Upper lobe of left lung (tissue), 6 donors: ENCODE measurements at regions not wholly inside any gene's neighbourhood (a gene's known extent, or its start where the extent isn't known, plus 50 kb on each side); places are given as distances from the start of the nearest gene placed in this dataset.

Experiments
- ATAC-seq, 2 donors: fragments of 200-7000 bp; cut with Tn5 transposase; one replicate each; pipeline ENCODE4 v1.9.1; 2022; ENCODE audit warnings: mild to moderate bottlenecking in 2 of 2, moderate library complexity in 2 of 2; ENCODE audit not compliant: low FRiP score in 2 of 2
- DNase-seq, 2 donors: peaks; one replicate each; pipeline ENCODE4 v3.0.0-alpha.2; 2019 to 2020
- H3K27ac ChIP-seq, 4 donors: fragments of 200-600 bp; sonication (generic); one replicate each; pipeline ENCODE4 v1.5.1; 2016 to 2019
- H3K27me3 ChIP-seq, 4 donors: fragments of 200-600 bp; sonication (generic); one replicate each; pipeline ENCODE4 v1.5.1; 2017 to 2019
- H3K36me3 ChIP-seq, 4 donors: fragments of 200-600 bp; sonication (generic); one replicate each; pipeline ENCODE4 v1.5.1; 2016 to 2019
- H3K4me1 ChIP-seq, 4 donors: fragments of 200-600 bp; sonication (generic); one replicate each; pipeline ENCODE4 v1.5.1; 2018 to 2019
- H3K4me3 ChIP-seq, 4 donors: fragments of 200-600 bp; sonication (generic); one replicate each; pipeline ENCODE4 v1.5.1; 2017 to 2019; ENCODE audit warnings: mild to moderate bottlenecking in 2 of 4, moderate library complexity in 1 of 4
- H3K9me3 ChIP-seq, 4 donors: fragments of 200-600 bp; sonication (generic); one replicate each; pipeline ENCODE4 v1.5.1; 2018 to 2019
- EP300 ChIP-seq, 4 donors: sonication (generic); formaldehyde crosslinking; IDR thresholded peaks; one replicate each; pipeline ENCODE4 v1.5.1; 2017; ENCODE audit warnings: antibody characterized with exemption in 4 of 4, control low read depth in 2 of 4
- POLR2A ChIP-seq, 4 donors: fragments of 450-650 bp; IDR thresholded peaks; one replicate each; pipeline ENCODE4 v1.5.1; 2016 to 2017; ENCODE audit warnings: antibody characterized with exemption in 4 of 4, mild to moderate bottlenecking in 2 of 4
- POLR2AphosphoS5 ChIP-seq, 2 donors: sonication (generic); formaldehyde crosslinking; IDR thresholded peaks; one replicate each; pipeline ENCODE4 v1.5.1; 2017; ENCODE audit warnings: antibody characterized with exemption in 2 of 2
- WGBS, 2 donors: methylation state at CpG; one replicate each; pipeline ENCODE4 v1.1.5; 2017 to 2018; 5-methylcytosine and 5-hydroxymethylcytosine counted together
- TF ChIP-seq, protein P1 (sequence below), 6 experiments: fragments of 450-650 bp in 4 of 6; fragments of 200-600 bp in 2 of 6; sonication (generic) in 2 of 6; IDR thresholded peaks; one replicate each; pipeline ENCODE4 v1.5.1; 2016 to 2019; ENCODE audit warnings: antibody characterized with exemption in 6 of 6
- donor health status: DM: no; HTN: no; CAD: no; lungs with moderate emphysema.
- donor health status: DM: no; HTN: yes; CAD: no; lungs with severe emphysema.

DNA sequence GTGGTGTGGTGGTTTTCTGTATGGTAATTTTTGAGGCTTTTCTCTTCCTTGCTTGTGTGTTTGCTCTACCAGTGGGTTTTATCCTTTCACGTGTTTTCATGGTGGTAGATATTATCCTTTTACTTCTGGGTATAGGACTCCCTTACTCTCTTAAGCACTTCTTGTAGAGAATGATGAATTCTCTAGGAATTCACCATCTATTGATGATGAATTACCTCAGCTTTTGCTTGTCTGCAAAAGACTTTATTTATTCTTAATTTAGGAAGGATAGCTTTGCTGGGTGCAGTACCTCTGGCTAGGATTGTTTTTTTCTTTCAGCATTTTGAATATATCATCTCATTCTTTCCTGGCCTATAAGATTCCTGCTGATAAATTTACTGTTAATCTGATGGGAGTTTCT is 415.3 kb downstream of the PDGFC start:
- DNase-seq (no peak), ATAC-seq (no peak)
- 80 to 92% methylated on average over 1 of the region's 1 CpG for WGBS, 2 donors
- TF ChIP-seq, protein P1, sequence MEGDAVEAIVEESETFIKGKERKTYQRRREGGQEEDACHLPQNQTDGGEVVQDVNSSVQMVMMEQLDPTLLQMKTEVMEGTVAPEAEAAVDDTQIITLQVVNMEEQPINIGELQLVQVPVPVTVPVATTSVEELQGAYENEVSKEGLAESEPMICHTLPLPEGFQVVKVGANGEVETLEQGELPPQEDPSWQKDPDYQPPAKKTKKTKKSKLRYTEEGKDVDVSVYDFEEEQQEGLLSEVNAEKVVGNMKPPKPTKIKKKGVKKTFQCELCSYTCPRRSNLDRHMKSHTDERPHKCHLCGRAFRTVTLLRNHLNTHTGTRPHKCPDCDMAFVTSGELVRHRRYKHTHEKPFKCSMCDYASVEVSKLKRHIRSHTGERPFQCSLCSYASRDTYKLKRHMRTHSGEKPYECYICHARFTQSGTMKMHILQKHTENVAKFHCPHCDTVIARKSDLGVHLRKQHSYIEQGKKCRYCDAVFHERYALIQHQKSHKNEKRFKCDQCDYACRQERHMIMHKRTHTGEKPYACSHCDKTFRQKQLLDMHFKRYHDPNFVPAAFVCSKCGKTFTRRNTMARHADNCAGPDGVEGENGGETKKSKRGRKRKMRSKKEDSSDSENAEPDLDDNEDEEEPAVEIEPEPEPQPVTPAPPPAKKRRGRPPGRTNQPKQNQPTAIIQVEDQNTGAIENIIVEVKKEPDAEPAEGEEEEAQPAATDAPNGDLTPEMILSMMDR (IDR thresholded peaks at IDR 0.05) = no peak
- TF ChIP-seq POLR2A (IDR thresholded peaks at IDR 0.05) = no peak
- TF ChIP-seq EP300 (IDR thresholded peaks at IDR 0.05) = no peak
- TF ChIP-seq POLR2AphosphoS5 (IDR thresholded peaks at IDR 0.05) = no peak
- Histone ChIP-seq H3K27ac (no peak overlapping the region), H3K4me1 (no peaks in the 10 kb centered on the region), H3K4me3 (no peak overlapping the region), H3K36me3 (no peaks in the 10 kb centered on the region), H3K9me3 (no peaks in the 10 kb centered on the region), H3K27me3 (no peaks in the 10 kb centered on the region)

DNA sequence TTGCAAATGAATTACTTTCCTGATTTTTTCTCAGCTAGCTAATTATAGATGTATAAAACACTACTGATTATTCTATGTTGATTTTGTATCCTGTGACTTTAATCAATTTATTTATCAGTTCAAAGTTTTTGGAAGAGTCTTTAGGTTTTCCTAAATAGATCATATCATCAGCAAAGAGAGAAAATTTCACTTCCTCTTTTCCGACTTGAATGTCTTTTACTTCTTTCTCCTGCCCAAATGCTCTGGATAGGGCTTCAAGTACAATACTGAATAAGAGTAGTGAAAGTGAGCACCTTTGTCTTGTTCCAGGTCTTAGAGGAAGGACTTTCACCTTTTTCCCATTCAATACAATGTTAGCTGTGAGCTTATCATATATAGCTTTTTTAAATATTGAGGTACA is 417.9 kb downstream of the PDGFC start:
- no peak overlapping the region for H3K4me3 ChIP-seq
- H3K9me3 ChIP-seq = no peaks in the 10 kb centered on the region
- ATAC-seq = no peak
- H3K27me3 ChIP-seq = no peaks in the 10 kb centered on the region
- no peak overlapping the region for H3K27ac ChIP-seq
- no peak for DNase-seq
- no peak for TF ChIP-seq POLR2AphosphoS5 (IDR thresholded peaks at IDR 0.05)
- TF ChIP-seq, protein P1 (IDR thresholded peaks at IDR 0.05) = no peak
- no peak for TF ChIP-seq EP300 (IDR thresholded peaks at IDR 0.05)
- TF ChIP-seq POLR2A (IDR thresholded peaks at IDR 0.05) = no peak
- H3K36me3 ChIP-seq = no peaks in the 10 kb centered on the region
- H3K4me1 ChIP-seq = no peaks in the 10 kb centered on the region
- 54 to 60% methylated on average over 1 of the region's 1 CpG for WGBS, 2 donors

DNA sequence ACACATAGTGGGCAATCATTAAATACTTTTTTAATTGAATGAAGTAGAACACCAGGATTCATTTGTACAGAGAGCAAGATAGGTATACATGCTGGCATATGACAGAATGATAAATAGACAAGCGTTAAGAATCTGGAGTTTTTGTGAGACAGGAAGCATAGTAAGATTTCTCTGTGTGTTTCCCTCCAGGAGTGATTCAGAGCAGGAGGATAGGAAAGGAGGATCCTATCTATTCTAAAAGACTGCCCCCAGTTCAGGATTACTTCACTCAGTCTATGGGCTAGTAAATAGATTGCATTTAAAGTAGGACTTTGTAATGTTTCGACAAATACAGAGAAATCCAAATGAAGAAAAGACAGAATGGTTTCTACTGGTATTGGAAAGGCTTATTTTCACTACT is 423.7 kb downstream of the PDGFC start:
- Histone ChIP-seq H3K4me1 (no peaks in the 10 kb centered on the region), H3K27ac (no peak overlapping the region), H3K27me3 (no peaks in the 10 kb centered on the region), H3K9me3 (no peaks in the 10 kb centered on the region), H3K4me3 (no peak overlapping the region), H3K36me3 (no peaks in the 10 kb centered on the region)
- TF ChIP-seq, protein P1 (IDR thresholded peaks at IDR 0.05) = no peak
- TF ChIP-seq POLR2AphosphoS5 (IDR thresholded peaks at IDR 0.05) (no peak), EP300 (IDR thresholded peaks at IDR 0.05) (no peak), POLR2A (IDR thresholded peaks at IDR 0.05) (no peak)
- 69 to 80% methylated on average over 2 of the region's 2 CpGs for WGBS, 2 donors
- DNase-seq (no peak), ATAC-seq (no peak)

DNA sequence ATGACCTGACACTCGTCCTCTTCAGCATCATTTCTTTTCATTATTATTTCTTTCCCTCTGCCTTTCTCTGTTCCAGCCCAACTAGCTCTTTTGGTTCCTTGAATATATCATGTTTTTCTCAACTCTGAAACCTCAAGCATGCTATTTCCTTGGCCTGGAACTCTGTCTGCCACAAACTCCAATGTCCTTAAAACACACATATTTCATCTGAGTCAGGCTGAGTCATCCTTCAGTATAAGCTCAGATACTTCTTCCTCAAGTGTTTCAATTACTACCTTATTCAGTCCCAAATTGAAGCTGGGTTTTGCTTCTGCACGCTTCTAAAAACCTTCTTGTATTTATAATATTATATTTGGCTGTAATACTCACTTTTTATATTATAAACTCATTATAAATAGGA is 424.2 kb downstream of the PDGFC start:
- Histone ChIP-seq H3K4me3 (no peak overlapping the region), H3K9me3 (no peaks in the 10 kb centered on the region), H3K36me3 (no peaks in the 10 kb centered on the region), H3K4me1 (no peaks in the 10 kb centered on the region), H3K27me3 (no peaks in the 10 kb centered on the region), H3K27ac (no peak overlapping the region)
- 52 to 60% methylated on average over 2 of the region's 2 CpGs for WGBS, 2 donors
- DNase-seq (no peak), ATAC-seq (peak in 1 of 2 donors; percentile 81)
- TF ChIP-seq POLR2A (IDR thresholded peaks at IDR 0.05) (no peak), POLR2AphosphoS5 (IDR thresholded peaks at IDR 0.05) (no peak), EP300 (IDR thresholded peaks at IDR 0.05) (no peak)
- TF ChIP-seq, protein P1 (IDR thresholded peaks at IDR 0.05) = no peak

DNA sequence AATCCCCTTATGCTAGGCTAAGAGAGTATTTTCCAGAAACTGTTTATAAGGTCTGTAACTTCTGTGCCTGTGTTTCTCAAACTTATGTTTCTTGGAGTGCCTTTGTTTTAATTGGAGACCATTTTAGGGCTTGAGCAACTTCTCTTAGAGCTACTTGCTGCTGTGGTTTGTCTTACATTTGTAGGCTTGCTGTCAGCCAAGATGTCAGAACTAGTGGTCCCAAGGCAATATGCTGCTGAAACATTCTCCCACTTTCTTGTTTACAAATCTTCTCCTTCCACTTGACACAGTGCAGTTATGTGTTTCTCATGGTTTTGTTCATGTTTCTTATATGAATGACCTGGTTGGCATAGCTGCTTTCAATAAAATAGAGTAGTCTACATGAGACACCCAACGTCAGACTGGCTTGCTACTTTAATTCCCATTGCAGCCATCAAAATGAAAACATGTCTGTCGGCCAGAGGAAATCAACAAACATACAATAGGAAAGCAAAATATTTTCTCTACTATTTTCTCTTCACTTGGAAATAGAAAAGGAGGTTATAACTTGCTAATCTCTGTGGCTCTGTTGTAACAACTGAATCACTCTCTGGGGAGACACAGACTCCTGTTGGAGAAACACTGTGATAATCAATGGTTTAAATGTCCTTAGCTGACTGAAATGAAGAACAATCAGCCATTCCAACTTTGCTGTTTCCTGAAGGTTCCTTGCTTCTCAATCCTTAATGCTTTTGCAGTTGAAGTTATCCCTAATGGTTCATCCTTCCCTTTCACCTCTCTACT is 426.4 kb downstream of the PDGFC start:
- no peaks in the 10 kb centered on the region for H3K9me3 ChIP-seq
- ATAC-seq (peak in 1 of 2 donors; percentile 67), DNase-seq (no peak)
- no peaks in the 10 kb centered on the region for H3K4me1 ChIP-seq
- no peaks in the 10 kb centered on the region for H3K27me3 ChIP-seq
- no peaks in the 10 kb centered on the region for H3K36me3 ChIP-seq
- H3K4me3 ChIP-seq = no peak overlapping the region
- TF ChIP-seq, protein P1 (IDR thresholded peaks at IDR 0.05) = no peak
- TF ChIP-seq EP300 (IDR thresholded peaks at IDR 0.05) (no peak), POLR2AphosphoS5 (IDR thresholded peaks at IDR 0.05) (no peak), POLR2A (IDR thresholded peaks at IDR 0.05) (no peak)
- no peak overlapping the region for H3K27ac ChIP-seq
- WGBS, 2 donors = 70 to 78% methylated on average over 2 of the region's 2 CpGs
